ENCODE measurements at regions not wholly inside any gene's neighbourhood (a gene's known extent, or its start where the extent isn't known, plus 50 kb on each side); places are given as distances from the start of the nearest gene placed in this dataset.

DNA sequence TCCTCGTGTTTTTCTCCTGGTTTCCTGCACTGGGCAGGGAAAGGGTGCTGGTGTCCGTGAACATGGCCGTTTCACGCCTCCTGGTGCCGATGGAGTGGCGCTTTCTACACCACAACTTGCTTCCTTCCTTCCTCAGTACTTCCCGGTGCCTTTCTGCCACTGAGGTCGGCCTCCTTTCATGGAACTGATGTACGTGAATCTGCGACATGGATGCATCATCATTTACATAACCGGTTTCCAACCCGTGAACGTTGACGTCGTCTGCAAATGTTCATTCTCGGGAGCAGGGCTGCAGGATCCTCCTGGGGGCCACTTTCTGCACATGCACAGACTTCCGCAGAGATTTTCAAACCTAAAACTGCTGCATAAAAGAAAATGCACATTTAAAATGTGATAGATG, 474.4 kb downstream of the BRD1 start:
- TF ChIP-seq, protein P1, sequence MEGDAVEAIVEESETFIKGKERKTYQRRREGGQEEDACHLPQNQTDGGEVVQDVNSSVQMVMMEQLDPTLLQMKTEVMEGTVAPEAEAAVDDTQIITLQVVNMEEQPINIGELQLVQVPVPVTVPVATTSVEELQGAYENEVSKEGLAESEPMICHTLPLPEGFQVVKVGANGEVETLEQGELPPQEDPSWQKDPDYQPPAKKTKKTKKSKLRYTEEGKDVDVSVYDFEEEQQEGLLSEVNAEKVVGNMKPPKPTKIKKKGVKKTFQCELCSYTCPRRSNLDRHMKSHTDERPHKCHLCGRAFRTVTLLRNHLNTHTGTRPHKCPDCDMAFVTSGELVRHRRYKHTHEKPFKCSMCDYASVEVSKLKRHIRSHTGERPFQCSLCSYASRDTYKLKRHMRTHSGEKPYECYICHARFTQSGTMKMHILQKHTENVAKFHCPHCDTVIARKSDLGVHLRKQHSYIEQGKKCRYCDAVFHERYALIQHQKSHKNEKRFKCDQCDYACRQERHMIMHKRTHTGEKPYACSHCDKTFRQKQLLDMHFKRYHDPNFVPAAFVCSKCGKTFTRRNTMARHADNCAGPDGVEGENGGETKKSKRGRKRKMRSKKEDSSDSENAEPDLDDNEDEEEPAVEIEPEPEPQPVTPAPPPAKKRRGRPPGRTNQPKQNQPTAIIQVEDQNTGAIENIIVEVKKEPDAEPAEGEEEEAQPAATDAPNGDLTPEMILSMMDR (IDR thresholded peaks at IDR 0.05), result no peak
- TF ChIP-seq ZFX (IDR thresholded peaks at IDR 0.05; ENCODE audit: borderline replicate concordance), result no peak
